PC-3 (cell line): ENCODE measurements at regions not wholly inside any gene's neighbourhood (a gene's known extent, or its start where the extent isn't known, plus 50 kb on each side); places are given as distances from the start of the nearest gene placed in this dataset.

Experiments
- ATAC-seq: fragments of 200-7000 bp; cut with Tn5 transposase; 2 replicates; pipeline ENCODE4 v1.9.1; 2020; ENCODE audit warnings: mild to moderate bottlenecking, moderate library complexity
- BruUV-seq: library from RNA; stranded (reverse); fragments of 400-500 nt; replicated peaks from 2 replicates; lab custom pipeline; 2021; lab: Mats Ljungman, UMichigan
- CTCF ChIA-PET: fragments of 300-600 bp; sonication (Branson Sonifier 250); formaldehyde crosslinking; loops from one replicate; lab custom pipeline; 2022; ENCODE audit warnings: antibody characterized with exemption; lab: Charles Lee
- POLR2A ChIA-PET: fragments of 300-600 bp; sonication (Branson Sonifier 250); formaldehyde crosslinking; loops from one replicate; lab custom pipeline; 2022; ENCODE audit warnings: antibody characterized with exemption; ENCODE audit not compliant: unreplicated experiment; lab: Charles Lee
- DNase-seq: peaks from one replicate; pipeline ENCODE4 v3.0.0-alpha.2; 2015
- H2AFZ ChIP-seq: fragments of 300-600 bp; sonication (generic); 2 replicates; pipeline ENCODE4 v1.6.0; 2016; ENCODE audit warnings: antibody characterized with exemption, low read length
- H3F3A ChIP-seq: fragments of 300-600 bp; sonication (generic); one replicate; pipeline ENCODE4 v1.6.0; 2017; ENCODE audit warnings: antibody characterized with exemption, low read length, control low read depth, mild to moderate bottlenecking; ENCODE audit not compliant: unreplicated experiment
- H3K27ac ChIP-seq: fragments of 300-600 bp; sonication (generic); 2 replicates; pipeline ENCODE4 v1.5.1; 2016; ENCODE audit warnings: mild to moderate bottlenecking, low read length
- H3K27me3 ChIP-seq: fragments of 300-600 bp; sonication (generic); 2 replicates; pipeline ENCODE4 v1.6.1; 2016; ENCODE audit warnings: low read length, mixed read lengths
- H3K36me3 ChIP-seq: fragments of 300-600 bp; sonication (generic); 2 replicates; pipeline ENCODE4 v1.6.1; 2016; ENCODE audit warnings: low read depth, mixed run types, low read length, mixed read lengths
- H3K4me1 ChIP-seq: fragments of 300-600 bp; sonication (generic); 2 replicates; pipeline ENCODE4 v1.5.1; 2016; ENCODE audit warnings: low read length; ENCODE audit not compliant: insufficient read depth
- H3K4me2 ChIP-seq: fragments of 300-600 bp; sonication (generic); 2 replicates; pipeline ENCODE4 v1.6.0; 2016; ENCODE audit warnings: low read length
- H3K4me3 ChIP-seq: fragments of 300-600 bp; sonication (generic); 2 replicates; pipeline ENCODE4 v1.5.1; 2016; ENCODE audit warnings: mild to moderate bottlenecking, low read length, mixed read lengths
- H3K79me2 ChIP-seq: fragments of 300-600 bp; sonication (generic); 2 replicates; pipeline ENCODE4 v1.6.1; 2017; ENCODE audit warnings: low read length, mixed read lengths
- H3K9ac ChIP-seq: fragments of 300-600 bp; sonication (generic); 2 replicates; pipeline ENCODE4 v1.6.0; 2016; ENCODE audit warnings: mild to moderate bottlenecking, low read length
- H3K9me2 ChIP-seq: fragments of 300-600 bp; sonication (generic); replicated peaks from 2 replicates; pipeline ENCODE4 v1.6.1; 2016; ENCODE audit warnings: mixed run types, low read length, mixed read lengths
- H3K9me3 ChIP-seq: fragments of 300-600 bp; sonication (generic); 2 replicates; pipeline ENCODE4 v1.6.1; 2016; ENCODE audit warnings: low read length, mixed read lengths
- H4K20me1 ChIP-seq: fragments of 300-600 bp; sonication (generic); 2 replicates; pipeline ENCODE4 v1.6.1; 2016; ENCODE audit warnings: low read length, mixed read lengths
- CTCF ChIP-seq: fragments of 300-600 bp; sonication (generic); conservative IDR thresholded peaks from 2 replicates; pipeline ENCODE4 v1.5.1; 2017; ENCODE audit warnings: antibody characterized with exemption, low read depth, mild to moderate bottlenecking, low read length
- EZH2 ChIP-seq: fragments of 300-600 bp; sonication (generic); IDR thresholded peaks from one replicate; pipeline ENCODE4 v1.6.1; 2017; ENCODE audit warnings: antibody characterized with exemption, mild to moderate bottlenecking, low read length; ENCODE audit not compliant: unreplicated experiment
- EZH2phosphoT487 ChIP-seq: fragments of 300-600 bp; sonication (generic); IDR thresholded peaks from 2 replicates; pipeline ENCODE4 v1.6.1; 2018; ENCODE audit warnings: mild to moderate bottlenecking, antibody characterized with exemption, low read length, borderline replicate concordance
- intact Hi-C: fragments of 100-400 bp; cut with micrococcal nuclease; formaldehyde crosslinking; loops from 2 replicates; pipeline ENCODE4 v1.9.0; 2023

- ChIA-PET CTCF (interaction anchor here (0.5 kb wide), 1 partner anchor 1025 kb away, joined by 4 read pairs; no protein-coding TSS in a partner anchor), POLR2A (no interaction called here)
- no peak for DNase-seq
- Histone ChIP-seq H3K9me2 (no peaks in the 10 kb centered on the region), H3F3A (no peaks in the 10 kb centered on the region), H3K9me3 (no peaks in the 10 kb centered on the region), H3K4me2 (no peak overlapping the region), H2AFZ (no peak overlapping the region), H3K27me3 (no peaks in the 10 kb centered on the region), H4K20me1 (no peaks in the 10 kb centered on the region), H3K4me1 (no peaks in the 10 kb centered on the region), H3K36me3 (no peaks in the 10 kb centered on the region), H3K79me2 (no peaks in the 10 kb centered on the region), H3K27ac (no peak overlapping the region), H3K4me3 (no peak overlapping the region), H3K9ac (no peak overlapping the region)
- intact Hi-C loops, result no loop called here
- no TSS peak for BruUV-seq
- ATAC-seq, result no peak
- TF ChIP-seq EZH2phosphoT487 (no peak), EZH2 (no peak), CTCF (no peak)
Observed at GRCh38 chr3:187931101-187931500, 185.8 kb upstream of the BCL6 start.

- ChIA-PET CTCF (no interaction called here), POLR2A (no interaction called here)
- Histone ChIP-seq H3K9ac (no peak overlapping the region), H3K4me1 (no peaks in the 10 kb centered on the region), H4K20me1 (no peaks in the 10 kb centered on the region), H3K9me2 (no peaks in the 10 kb centered on the region), H3K27me3 (no peaks in the 10 kb centered on the region), H3F3A (no peaks in the 10 kb centered on the region), H2AFZ (no peak overlapping the region), H3K4me3 (no peak overlapping the region), H3K4me2 (no peak overlapping the region), H3K9me3 (no peaks in the 10 kb centered on the region), H3K36me3 (no peaks in the 10 kb centered on the region), H3K79me2 (no peaks in the 10 kb centered on the region), H3K27ac (no peak overlapping the region)
- no TSS peak for BruUV-seq
- DNase-seq (no peak), ATAC-seq (no peak)
- TF ChIP-seq EZH2phosphoT487 (no peak), CTCF (no peak), EZH2 (no peak)
- intact Hi-C loops, result no loop called here
Observed at GRCh38 chr3:187931770-187932278, 186.6 kb upstream of the BCL6 start.

GRCh38 chr3:187932530-187932929 is 187.3 kb upstream of the BCL6 start:
- H2AFZ ChIP-seq, result no peak overlapping the region
- no peaks in the 10 kb centered on the region for H3K9me2 ChIP-seq
- no peak overlapping the region for H3K4me2 ChIP-seq
- no peak overlapping the region for H3K9ac ChIP-seq
- intact Hi-C loops, result no loop called here
- POLR2A ChIA-PET, result no interaction called here
- H3F3A ChIP-seq, result no peaks in the 10 kb centered on the region
- H3K9me3 ChIP-seq, result no peaks in the 10 kb centered on the region
- TF ChIP-seq EZH2phosphoT487 (no peak), CTCF (no peak)
- DNase-seq (no peak), ATAC-seq (no peak)
- no peaks in the 10 kb centered on the region for H3K79me2 ChIP-seq
- H3K27ac ChIP-seq, result no peak overlapping the region
- H3K27me3 ChIP-seq, result no peaks in the 10 kb centered on the region
- H3K36me3 ChIP-seq, result no peaks in the 10 kb centered on the region
- no peaks in the 10 kb centered on the region for H4K20me1 ChIP-seq
- H3K4me1 ChIP-seq, result no peaks in the 10 kb centered on the region
- no peak overlapping the region for H3K4me3 ChIP-seq
- no TSS peak for BruUV-seq
- CTCF ChIA-PET, result no interaction called here
